ENCODE measurements at regions not wholly inside any gene's neighbourhood (a gene's known extent, or its start where the extent isn't known, plus 50 kb on each side); places are given as distances from the start of the nearest gene placed in this dataset.

GRCh38 chr5:164472165-164472564 is 966.7 kb downstream of the MAT2B start:
- ATAC-seq (replicated peaks) = no peak
- no peak overlapping the region for H3K4me3 Mint-ChIP-seq
- peaks cover 3 to 4% of the 10 kb centered on the region in 2 donors for H3K9me3 Mint-ChIP-seq
- H3K27me3 Mint-ChIP-seq = no peaks in the 10 kb centered on the region
- H3K27ac Mint-ChIP-seq = no peak overlapping the region
- no peak for DNase-seq
- no peaks in the 10 kb centered on the region for H3K36me3 Mint-ChIP-seq (ENCODE audit: insufficient read depth)
- H3K4me1 Mint-ChIP-seq (ENCODE audit: low read depth in 2 of 2) = no peaks in the 10 kb centered on the region

DNA sequence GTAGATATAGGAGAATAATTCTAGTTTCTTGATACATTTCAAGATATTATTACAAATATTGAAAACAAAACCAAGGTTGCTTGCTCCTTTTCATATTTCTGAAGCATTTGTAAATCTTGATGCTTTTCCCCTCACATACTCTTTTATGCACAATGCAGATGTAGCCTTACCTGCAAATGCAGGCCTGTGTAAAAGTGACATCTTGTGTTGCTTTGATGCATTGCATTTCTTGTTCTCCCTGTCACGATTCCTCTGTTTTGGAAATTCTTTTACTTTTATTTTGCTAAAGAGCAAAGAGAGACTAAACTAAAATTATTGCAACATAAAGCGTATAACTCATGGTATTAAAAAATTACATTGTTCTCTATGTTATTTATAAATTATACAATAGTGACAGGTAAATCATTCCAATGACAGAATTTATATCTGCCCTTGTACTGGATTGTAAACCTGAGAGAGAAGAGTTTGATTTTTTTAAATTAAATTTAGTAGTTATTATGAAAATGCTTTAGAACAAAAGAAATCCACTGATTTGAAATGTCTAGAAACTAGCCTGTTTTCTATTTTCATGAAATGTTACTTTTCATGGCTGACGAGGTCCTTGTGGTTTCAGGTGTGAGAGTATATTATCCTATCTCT is 970.0 kb downstream of the MAT2B start:
- Mint-ChIP-seq H3K4me3 (no peak overlapping the region), H3K4me1 (ENCODE audit: low read depth in 2 of 2) (no peaks in the 10 kb centered on the region), H3K27ac (no peak overlapping the region), H3K36me3 (ENCODE audit: insufficient read depth) (no peaks in the 10 kb centered on the region), H3K9me3 (peaks cover 0 to 4% of the 10 kb centered on the region in 2 donors), H3K27me3 (no peaks in the 10 kb centered on the region)
- DNase-seq = no peak
- no peak for ATAC-seq (replicated peaks)

DNA sequence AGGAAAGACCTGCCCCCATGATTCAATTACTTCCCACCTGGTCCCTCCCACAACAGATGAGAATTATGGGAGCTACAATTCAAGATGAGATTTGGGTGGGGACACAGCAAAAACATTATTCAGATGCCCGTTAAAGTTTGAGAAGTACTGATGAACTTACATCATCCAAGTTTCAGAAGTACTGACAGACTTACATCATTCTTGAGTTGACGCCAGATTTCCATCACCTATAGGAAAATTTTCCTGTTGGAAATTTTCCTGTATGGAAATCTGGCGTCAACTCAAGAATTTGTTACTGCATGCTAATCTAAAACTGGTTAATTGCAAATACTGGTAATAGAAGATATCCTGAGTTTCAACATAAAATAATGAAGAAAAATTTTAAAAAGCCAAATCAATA is 975.9 kb downstream of the MAT2B start:
- DNase-seq = no peak
- Mint-ChIP-seq H3K4me3 (no peak overlapping the region), H3K36me3 (ENCODE audit: insufficient read depth) (no peaks in the 10 kb centered on the region), H3K4me1 (ENCODE audit: low read depth in 2 of 2) (no peaks in the 10 kb centered on the region), H3K27me3 (no peaks in the 10 kb centered on the region), H3K9me3 (peaks cover 6 to 8% of the 10 kb centered on the region in 2 donors), H3K27ac (no peak overlapping the region)
- ATAC-seq (replicated peaks) = no peak

- H3K9me3 Mint-ChIP-seq = peaks cover 7 to 8% of the 10 kb centered on the region in 2 donors
- ATAC-seq (replicated peaks) (no peak), DNase-seq (no peak)
- H3K27ac Mint-ChIP-seq = no peak overlapping the region
- no peaks in the 10 kb centered on the region for H3K4me1 Mint-ChIP-seq (ENCODE audit: low read depth in 2 of 2)
- H3K27me3 Mint-ChIP-seq = no peaks in the 10 kb centered on the region
- no peaks in the 10 kb centered on the region for H3K36me3 Mint-ChIP-seq (ENCODE audit: insufficient read depth)
- H3K4me3 Mint-ChIP-seq = no peak overlapping the region
Observed at GRCh38 chr5:164482351-164482750, 976.9 kb downstream of the MAT2B start.

GRCh38 chr5:164484948-164485347 is 979.5 kb downstream of the MAT2B start:
- Mint-ChIP-seq H3K27ac (no peak overlapping the region), H3K36me3 (ENCODE audit: insufficient read depth) (no peaks in the 10 kb centered on the region), H3K27me3 (no peaks in the 10 kb centered on the region), H3K4me3 (no peak overlapping the region), H3K9me3 (peaks cover 8 to 12% of the 10 kb centered on the region in 2 donors), H3K4me1 (ENCODE audit: low read depth in 2 of 2) (no peaks in the 10 kb centered on the region)
- no peak for DNase-seq
- ATAC-seq (replicated peaks) = no peak

- H3K4me3 Mint-ChIP-seq = no peak overlapping the region
- peaks cover 0 to 11% of the 10 kb centered on the region in 2 donors for H3K9me3 Mint-ChIP-seq
- ATAC-seq (replicated peaks) = no peak
- no peaks in the 10 kb centered on the region for H3K36me3 Mint-ChIP-seq (ENCODE audit: insufficient read depth)
- no peaks in the 10 kb centered on the region for H3K4me1 Mint-ChIP-seq (ENCODE audit: low read depth in 2 of 2)
- H3K27me3 Mint-ChIP-seq = no peaks in the 10 kb centered on the region
- no peak for DNase-seq
- no peak overlapping the region for H3K27ac Mint-ChIP-seq
Observed at GRCh38 chr5:164487939-164488338, 982.5 kb downstream of the MAT2B start.

DNA sequence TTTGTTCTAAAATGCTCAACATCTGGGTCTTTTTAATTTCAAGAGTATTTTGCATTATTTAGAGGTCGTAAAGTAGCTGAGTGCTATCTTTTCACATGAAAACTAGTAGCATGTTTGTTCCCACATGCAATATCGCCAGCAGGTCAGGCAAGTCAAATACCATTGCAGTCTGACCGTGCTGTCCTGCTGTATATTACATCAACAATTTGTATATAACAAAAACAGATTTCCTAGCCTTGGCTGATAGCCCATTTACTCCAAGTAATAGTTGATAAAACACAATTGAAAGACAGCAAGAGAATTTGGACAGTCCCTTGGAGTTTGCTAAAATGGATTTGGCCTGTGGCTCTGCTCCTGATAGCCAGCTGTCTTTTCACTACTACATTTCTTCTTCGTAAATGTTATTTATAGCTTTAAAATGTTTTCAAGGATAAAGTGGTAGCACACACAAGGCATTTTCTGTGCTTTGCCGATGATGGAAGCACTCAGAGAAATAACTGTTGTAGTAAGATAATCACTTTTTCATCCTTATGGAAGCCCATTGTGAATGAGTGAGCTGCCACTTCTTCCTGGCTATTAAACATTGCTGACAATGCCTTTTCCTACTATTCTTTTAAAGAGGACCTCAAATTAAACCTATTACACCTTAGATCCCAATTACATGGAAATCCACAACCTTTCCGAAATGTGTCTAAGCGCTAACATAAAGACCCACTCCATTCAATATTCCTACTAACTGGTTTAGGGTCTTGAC is 992.1 kb downstream of the MAT2B start:
- Mint-ChIP-seq H3K4me3 (no peak overlapping the region), H3K4me1 (ENCODE audit: low read depth in 2 of 2) (no peaks in the 10 kb centered on the region), H3K36me3 (ENCODE audit: insufficient read depth) (no peaks in the 10 kb centered on the region), H3K27ac (no peak overlapping the region), H3K27me3 (peaks cover 0 to 8% of the 10 kb centered on the region in 2 donors), H3K9me3 (peaks cover 7 to 14% of the 10 kb centered on the region in 2 donors)
- ATAC-seq (replicated peaks) (no peak), DNase-seq (no peak)

DNA sequence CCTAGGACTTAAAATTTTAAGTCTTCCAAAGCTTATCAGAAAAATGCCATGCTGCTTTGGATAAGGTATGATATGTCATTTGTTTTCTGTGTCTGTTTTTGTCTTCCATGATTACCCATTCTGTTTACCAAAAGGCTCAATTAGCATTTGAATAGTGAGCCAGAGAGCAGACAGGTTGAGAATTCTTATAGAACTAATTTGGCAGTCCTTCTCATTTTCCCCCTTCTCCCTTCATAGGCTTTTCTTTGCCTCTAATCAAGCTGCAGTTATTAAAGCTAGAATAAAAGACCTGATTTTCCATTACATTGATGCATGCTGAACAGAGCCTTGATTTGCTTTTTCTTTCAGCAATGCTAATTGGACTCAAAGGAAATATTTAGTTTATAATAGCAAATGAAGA is 993.0 kb downstream of the MAT2B start:
- Mint-ChIP-seq H3K4me3 (no peak overlapping the region), H3K36me3 (ENCODE audit: insufficient read depth) (no peaks in the 10 kb centered on the region), H3K9me3 (peaks cover 7 to 9% of the 10 kb centered on the region in 2 donors), H3K27ac (no peak overlapping the region), H3K4me1 (ENCODE audit: low read depth in 2 of 2) (no peaks in the 10 kb centered on the region), H3K27me3 (peaks cover 0 to 8% of the 10 kb centered on the region in 2 donors)
- ATAC-seq (replicated peaks) (no peak), DNase-seq (no peak)

- ATAC-seq (replicated peaks) (no peak), DNase-seq (no peak)
- no peaks in the 10 kb centered on the region for H3K4me1 Mint-ChIP-seq (ENCODE audit: low read depth in 2 of 2)
- no peaks in the 10 kb centered on the region for H3K36me3 Mint-ChIP-seq (ENCODE audit: insufficient read depth)
- H3K27me3 Mint-ChIP-seq = no peaks in the 10 kb centered on the region
- H3K27ac Mint-ChIP-seq = no peak overlapping the region
- no peak overlapping the region for H3K4me3 Mint-ChIP-seq
- H3K9me3 Mint-ChIP-seq = peaks cover 0 to 11% of the 10 kb centered on the region in 2 donors
Observed at GRCh38 chr5:164500856-164501255, 995.4 kb downstream of the MAT2B start.

DNA sequence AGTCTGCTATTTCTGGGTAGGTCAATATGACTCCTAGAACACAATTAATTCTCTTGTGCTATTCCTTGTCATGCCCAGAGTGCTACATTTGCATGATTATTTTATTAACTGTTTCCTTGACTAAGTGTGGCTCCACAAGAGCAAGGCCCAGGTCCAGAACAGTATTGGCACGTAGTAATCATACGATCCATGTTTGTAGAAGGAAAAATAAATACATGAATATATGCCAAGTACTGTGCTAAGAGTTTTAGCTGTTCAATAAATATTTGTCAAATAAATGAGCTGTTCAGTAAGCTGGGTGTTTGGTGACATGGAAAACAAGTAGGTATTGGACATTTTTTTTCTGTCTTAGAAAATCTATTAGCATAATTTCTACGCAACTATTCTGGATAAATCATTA is 995.9 kb downstream of the MAT2B start:
- H3K36me3 Mint-ChIP-seq (ENCODE audit: insufficient read depth) = no peaks in the 10 kb centered on the region
- H3K27ac Mint-ChIP-seq = no peak overlapping the region

GRCh38 chr5:164504141-164504772 is 998.8 kb downstream of the MAT2B start:
- DNase-seq (peak in 2 of 3 experiments; percentile 3 to 22), ATAC-seq (replicated peaks) (no peak)
- Mint-ChIP-seq H3K4me3 (no peak overlapping the region), H3K36me3 (ENCODE audit: insufficient read depth) (no peaks in the 10 kb centered on the region), H3K27me3 (no peaks in the 10 kb centered on the region), H3K4me1 (ENCODE audit: low read depth in 2 of 2) (no peaks in the 10 kb centered on the region), H3K27ac (no peak overlapping the region), H3K9me3 (peaks cover 0 to 9% of the 10 kb centered on the region in 2 donors)

More for the DNA sequence above, 995.9 kb downstream of the MAT2B start:
- H3K4me3 Mint-ChIP-seq = no peak overlapping the region
- H3K4me1 Mint-ChIP-seq (ENCODE audit: low read depth in 2 of 2) = no peaks in the 10 kb centered on the region
- ATAC-seq (replicated peaks) = no peak
- DNase-seq = no peak
- H3K9me3 Mint-ChIP-seq = peaks cover 0 to 11% of the 10 kb centered on the region in 2 donors
- no peaks in the 10 kb centered on the region for H3K27me3 Mint-ChIP-seq

DNA sequence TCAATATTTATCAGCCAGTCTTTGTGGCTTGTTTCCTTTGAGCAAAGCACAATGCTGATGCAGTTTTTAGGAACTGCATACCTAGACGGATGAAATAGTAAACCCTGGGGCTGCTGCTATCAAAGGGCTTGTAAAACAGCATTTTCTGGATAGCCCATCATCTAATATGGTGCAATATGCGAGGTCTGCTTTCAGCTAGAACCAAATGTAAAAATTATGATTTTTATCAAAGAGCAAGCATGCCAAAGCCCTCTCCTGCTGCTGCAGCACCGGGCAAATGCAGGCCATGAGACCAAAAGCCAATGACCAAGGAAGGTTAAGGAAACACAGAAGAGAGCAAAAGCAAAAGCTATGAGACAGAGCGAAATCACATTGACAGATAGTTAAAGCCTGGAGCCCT is 1000.4 kb downstream of the MAT2B start:
- H3K27me3 Mint-ChIP-seq = no peaks in the 10 kb centered on the region
- no peaks in the 10 kb centered on the region for H3K36me3 Mint-ChIP-seq (ENCODE audit: insufficient read depth)
- no peaks in the 10 kb centered on the region for H3K4me1 Mint-ChIP-seq (ENCODE audit: low read depth in 2 of 2)
- no peak overlapping the region for H3K4me3 Mint-ChIP-seq
- DNase-seq = no peak
- H3K27ac Mint-ChIP-seq = no peak overlapping the region
- H3K9me3 Mint-ChIP-seq = peaks cover 0 to 7% of the 10 kb centered on the region in 2 donors
- ATAC-seq (replicated peaks) = no peak

DNA sequence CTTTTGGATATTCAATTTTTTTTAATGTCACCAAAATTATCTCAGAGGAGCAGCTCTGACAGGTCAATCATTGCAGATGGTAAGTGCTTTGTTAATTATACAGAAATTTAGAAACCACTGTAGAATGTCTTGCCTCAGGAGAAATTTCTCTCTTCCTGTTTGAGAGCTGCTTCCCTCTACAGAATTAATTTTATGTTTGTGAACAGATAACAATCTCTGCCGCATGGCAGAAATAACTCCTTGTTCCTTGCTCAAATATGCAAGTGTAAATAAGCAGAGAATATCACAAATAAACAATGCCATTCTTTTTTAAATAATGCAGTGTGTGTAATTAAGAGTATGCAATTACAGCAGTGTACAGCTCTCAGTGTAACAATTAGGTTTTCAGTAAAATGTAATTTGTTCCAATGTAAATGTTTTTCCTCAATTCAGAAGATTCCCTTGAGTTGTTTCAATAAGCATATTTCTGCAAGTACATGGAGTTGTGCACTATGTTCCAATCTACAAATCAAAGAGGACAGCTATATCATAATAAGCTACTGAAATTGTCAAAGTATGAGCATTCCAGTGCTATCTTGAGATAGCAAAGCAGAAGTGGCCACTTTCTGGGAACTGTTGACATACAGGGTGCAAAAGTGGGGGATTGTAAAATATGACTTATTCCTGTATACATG is 1012.8 kb downstream of the MAT2B start:
- peaks cover 7 to 12% of the 10 kb centered on the region in 2 donors for H3K9me3 Mint-ChIP-seq
- H3K36me3 Mint-ChIP-seq (ENCODE audit: insufficient read depth) = no peaks in the 10 kb centered on the region
- ATAC-seq (replicated peaks) (no peak), DNase-seq (no peak)
- H3K27ac Mint-ChIP-seq = no peak overlapping the region
- no peaks in the 10 kb centered on the region for H3K27me3 Mint-ChIP-seq
- H3K4me1 Mint-ChIP-seq (ENCODE audit: low read depth in 2 of 2) = no peaks in the 10 kb centered on the region
- no peak overlapping the region for H3K4me3 Mint-ChIP-seq

Data from effector memory CD8-positive, alpha-beta T cell (primary cell).